Stimulated activated memory B cell treated with anti-CD40 and anti-IgM and Interleukin-4, amounts not matched to agents 10 μg/mL and 1 μg/mL and 100 μg/mL, for 72 hours (primary cell): ENCODE measurements at regions not wholly inside any gene's neighbourhood (a gene's known extent, or its start where the extent isn't known, plus 50 kb on each side); places are given as distances from the start of the nearest gene placed in this dataset.
"Not testable (repeated sequence)": the region's sequence is repeated elsewhere in the genome, so short reads cannot be mapped to it uniquely, and the experiment has no call there.

Experiments
- ATAC-seq: fragments of 150-1000 bp; cut with Tn5 transposase; 2 replicates; pipeline ENCODE4 v1.10.0; 2021
- H3K27ac Mint-ChIP-seq: one replicate; pipeline ENCODE4 v1.8.0; 2022; ENCODE audit warnings: mild to moderate bottlenecking, mixed read lengths
- H3K27me3 Mint-ChIP-seq: one replicate; pipeline ENCODE4 v1.8.0; 2022; ENCODE audit warnings: mixed read lengths
- H3K36me3 Mint-ChIP-seq: one replicate; pipeline ENCODE4 v1.8.0; 2022; ENCODE audit warnings: mixed read lengths
- H3K4me1 Mint-ChIP-seq: one replicate; pipeline ENCODE4 v1.8.0; 2022; ENCODE audit warnings: mixed read lengths
- H3K4me3 Mint-ChIP-seq: one replicate; pipeline ENCODE4 v1.8.0; 2022; ENCODE audit warnings: mild to moderate bottlenecking, moderate library complexity, mixed read lengths
- H3K9me3 Mint-ChIP-seq: one replicate; pipeline ENCODE4 v1.8.0; 2022; ENCODE audit warnings: mixed read lengths

DNA sequence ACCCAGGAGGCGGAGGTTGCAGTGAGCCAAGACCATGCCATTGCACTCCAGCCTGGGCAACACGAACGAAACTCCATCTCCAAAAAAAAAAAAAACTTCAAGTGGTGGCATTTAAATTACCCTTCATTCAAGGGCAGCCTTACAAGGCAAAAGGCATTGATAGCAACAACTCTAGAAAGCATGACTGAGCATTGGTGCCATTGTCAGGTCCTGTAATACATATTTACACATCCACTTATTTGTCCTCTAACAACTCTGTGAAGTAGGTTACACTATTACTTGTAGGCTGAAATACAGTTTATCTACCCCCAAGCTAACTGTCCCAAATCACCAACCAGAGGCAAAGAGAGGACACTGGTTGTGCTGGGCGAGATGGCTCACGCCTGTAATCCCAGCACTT, 52.7 kb upstream of the LARP1 start:
- H3K4me1 Mint-ChIP-seq, result no peaks in the 10 kb centered on the region
- no peak for ATAC-seq
- no peaks in the 10 kb centered on the region for H3K9me3 Mint-ChIP-seq
- no peaks in the 10 kb centered on the region for H3K36me3 Mint-ChIP-seq
- H3K27me3 Mint-ChIP-seq, result no peaks in the 10 kb centered on the region
- no peak overlapping the region for H3K4me3 Mint-ChIP-seq
- no peak overlapping the region for H3K27ac Mint-ChIP-seq

DNA sequence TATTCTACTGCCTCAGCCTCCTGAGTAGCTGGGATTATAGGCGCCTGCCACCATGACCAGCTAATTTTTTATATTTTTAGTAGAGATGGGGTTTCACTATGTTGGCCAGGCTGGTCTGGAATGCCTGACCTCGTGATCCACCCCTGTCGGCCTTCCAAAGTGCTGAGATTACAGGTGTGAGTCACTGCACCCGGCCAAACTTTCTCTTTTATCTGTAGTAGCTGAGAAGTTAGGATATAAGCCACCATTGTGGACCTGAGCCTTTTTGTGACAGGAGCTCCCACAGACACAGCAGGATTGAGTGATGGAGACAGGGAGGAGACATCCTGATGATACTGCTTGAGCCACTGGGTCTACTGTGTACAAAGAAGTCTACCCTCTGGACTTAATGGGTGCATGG, 53.5 kb upstream of the LARP1 start:
- H3K27me3 Mint-ChIP-seq, H3K4me3 Mint-ChIP-seq, H3K4me1 Mint-ChIP-seq, H3K9me3 Mint-ChIP-seq, H3K36me3 Mint-ChIP-seq, ATAC-seq, H3K27ac Mint-ChIP-seq: not testable (repeated sequence)

DNA sequence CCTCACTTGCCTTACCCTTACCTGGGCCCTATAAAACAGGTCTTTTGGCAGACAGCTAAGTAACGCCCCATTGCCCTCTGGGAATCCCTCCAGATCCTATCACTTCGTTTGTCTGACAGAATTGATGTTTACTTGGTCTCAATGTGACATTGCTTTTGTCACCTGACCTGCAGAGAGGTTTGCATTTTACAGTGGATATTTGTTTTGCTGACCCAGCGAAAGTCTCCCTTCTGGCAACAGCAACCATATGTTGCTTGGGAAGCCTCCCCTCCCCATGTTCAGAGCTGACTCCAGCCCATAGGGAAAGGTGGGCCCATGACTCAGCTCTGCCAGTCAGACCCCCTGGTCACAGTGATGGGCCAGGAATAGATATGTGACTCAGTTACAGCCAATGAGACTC, 54.0 kb upstream of the LARP1 start:
- Mint-ChIP-seq H3K9me3 (no peaks in the 10 kb centered on the region), H3K27ac (no peak overlapping the region), H3K27me3 (no peaks in the 10 kb centered on the region), H3K36me3 (no peaks in the 10 kb centered on the region), H3K4me3 (no peak overlapping the region), H3K4me1 (no peaks in the 10 kb centered on the region)
- no peak for ATAC-seq

DNA sequence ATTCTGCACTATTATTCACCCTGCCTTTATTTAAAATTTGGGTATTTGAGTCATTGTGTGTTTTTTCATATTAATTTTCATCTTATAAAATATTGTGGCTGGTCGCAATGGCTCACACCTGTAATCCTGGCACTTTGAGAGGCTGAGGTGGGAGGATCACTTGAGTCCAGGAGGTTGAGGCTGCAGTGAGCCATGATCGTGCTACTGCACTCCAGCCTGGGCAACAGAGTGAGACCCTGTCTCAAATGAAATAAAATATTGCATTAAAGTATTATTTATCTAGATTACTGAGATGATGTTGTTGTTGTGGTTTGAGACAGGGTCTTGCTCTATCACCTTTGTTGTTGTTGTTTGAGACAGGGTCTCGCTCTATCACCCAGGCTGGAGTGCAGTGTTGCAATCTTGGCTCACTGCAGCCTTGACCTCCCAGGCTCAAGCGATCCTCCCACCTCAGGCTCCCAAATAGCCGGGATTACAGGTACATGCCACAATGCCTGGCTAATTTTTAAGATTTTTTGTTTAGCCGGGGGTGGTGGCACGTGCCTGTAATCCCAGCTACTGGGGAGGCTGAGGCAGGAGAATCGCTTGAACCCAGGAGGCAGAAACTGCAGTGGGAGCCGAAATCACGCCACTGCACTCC, 54.8 kb upstream of the LARP1 start:
- H3K36me3 Mint-ChIP-seq, ATAC-seq, H3K27me3 Mint-ChIP-seq, H3K4me3 Mint-ChIP-seq, H3K9me3 Mint-ChIP-seq, H3K4me1 Mint-ChIP-seq, H3K27ac Mint-ChIP-seq: not testable (repeated sequence)

DNA sequence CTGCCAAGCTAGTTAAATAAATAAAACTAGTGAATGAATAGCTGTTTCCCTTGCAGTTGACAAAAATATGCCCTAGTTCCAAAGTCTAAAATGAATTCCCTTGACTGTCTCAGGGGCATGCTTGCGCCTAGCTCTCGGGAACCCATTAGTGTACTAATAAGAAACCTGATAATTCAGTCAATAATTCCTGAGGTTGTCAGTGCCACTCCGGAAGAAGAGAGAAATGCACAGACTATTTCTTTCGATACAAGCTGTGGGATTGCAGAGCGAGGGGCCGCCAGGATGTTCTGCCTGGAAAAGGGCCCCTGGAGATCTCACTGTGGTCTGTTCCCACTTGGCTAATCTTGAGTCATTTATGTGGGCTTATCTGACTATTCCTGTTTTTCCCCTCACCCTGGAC, 56.4 kb upstream of the LARP1 start:
- Mint-ChIP-seq H3K9me3 (no peaks in the 10 kb centered on the region), H3K4me1 (no peaks in the 10 kb centered on the region), H3K36me3 (no peaks in the 10 kb centered on the region), H3K27ac (no peak overlapping the region), H3K27me3 (no peaks in the 10 kb centered on the region), H3K4me3 (no peak overlapping the region)
- no peak for ATAC-seq

DNA sequence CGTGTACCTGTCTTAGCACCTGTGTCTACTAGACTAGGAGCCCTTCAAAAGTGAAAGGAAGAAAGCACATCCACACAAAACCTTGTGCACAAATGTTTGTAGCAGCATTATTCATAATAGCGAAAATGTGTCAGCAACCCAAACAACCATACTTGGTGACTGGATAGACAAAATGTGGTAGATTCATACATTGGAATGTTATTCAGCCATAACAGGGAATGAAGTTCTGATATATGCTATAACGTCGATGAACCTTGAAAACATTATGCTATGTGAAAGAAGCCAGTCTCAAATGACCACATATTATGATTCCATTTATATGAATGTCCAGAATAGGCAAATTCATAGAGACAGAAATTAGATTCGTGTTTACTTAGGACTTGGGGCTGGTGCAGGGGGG, 57.8 kb upstream of the LARP1 start:
- no peaks in the 10 kb centered on the region for H3K9me3 Mint-ChIP-seq
- H3K27ac Mint-ChIP-seq, result no peak overlapping the region
- H3K4me1 Mint-ChIP-seq, result no peaks in the 10 kb centered on the region
- no peaks in the 10 kb centered on the region for H3K27me3 Mint-ChIP-seq
- no peak overlapping the region for H3K4me3 Mint-ChIP-seq
- H3K36me3 Mint-ChIP-seq, result no peaks in the 10 kb centered on the region
- ATAC-seq, result no peak

DNA sequence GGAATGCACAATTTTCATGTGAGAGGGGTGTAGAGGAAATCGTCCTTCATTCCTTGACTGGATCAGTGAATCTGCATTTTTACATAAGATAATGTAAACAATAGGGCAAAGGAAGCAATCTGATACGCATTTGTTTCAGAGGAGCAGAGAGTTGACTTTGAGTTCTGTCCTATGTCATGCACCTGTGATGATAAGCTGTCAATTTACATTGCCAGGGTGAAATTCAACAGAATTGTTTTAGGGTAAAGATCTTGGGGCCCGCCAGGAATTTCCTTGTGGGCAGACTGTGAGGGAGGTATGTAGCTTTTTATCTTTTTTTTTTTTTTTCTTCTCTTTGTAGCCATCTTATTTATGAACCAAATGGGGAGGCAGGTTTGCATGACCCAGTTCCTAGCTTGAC, 58.3 kb upstream of the LARP1 start:
- H3K4me3 Mint-ChIP-seq, result no peak overlapping the region
- ATAC-seq, result no peak
- H3K36me3 Mint-ChIP-seq, result no peaks in the 10 kb centered on the region
- H3K27me3 Mint-ChIP-seq, result no peaks in the 10 kb centered on the region
- H3K4me1 Mint-ChIP-seq, result no peaks in the 10 kb centered on the region
- no peak overlapping the region for H3K27ac Mint-ChIP-seq
- no peaks in the 10 kb centered on the region for H3K9me3 Mint-ChIP-seq

DNA sequence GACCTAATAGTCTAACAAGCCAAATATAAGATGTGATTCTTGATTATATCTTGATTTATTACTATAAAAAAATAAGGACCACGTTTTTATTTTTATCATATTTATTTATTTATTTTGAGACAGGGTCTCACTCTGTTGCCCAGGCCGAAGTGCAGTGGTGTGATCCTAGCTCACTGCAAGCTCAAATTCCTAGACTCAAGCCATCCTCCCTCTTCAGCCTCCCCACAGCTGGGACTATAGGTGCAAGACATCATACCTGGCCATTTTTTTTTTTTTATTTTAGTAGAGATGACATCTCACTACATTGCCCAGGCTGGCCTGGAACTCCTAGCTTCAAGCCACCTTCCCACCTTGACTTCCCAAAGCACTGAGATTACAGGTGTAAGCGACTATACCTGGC, 61.0 kb upstream of the LARP1 start:
- no peaks in the 10 kb centered on the region for H3K27me3 Mint-ChIP-seq
- no peak overlapping the region for H3K27ac Mint-ChIP-seq
- no peaks in the 10 kb centered on the region for H3K9me3 Mint-ChIP-seq
- no peaks in the 10 kb centered on the region for H3K4me1 Mint-ChIP-seq
- H3K36me3 Mint-ChIP-seq, result no peaks in the 10 kb centered on the region
- H3K4me3 Mint-ChIP-seq, result no peak overlapping the region
- no peak for ATAC-seq

DNA sequence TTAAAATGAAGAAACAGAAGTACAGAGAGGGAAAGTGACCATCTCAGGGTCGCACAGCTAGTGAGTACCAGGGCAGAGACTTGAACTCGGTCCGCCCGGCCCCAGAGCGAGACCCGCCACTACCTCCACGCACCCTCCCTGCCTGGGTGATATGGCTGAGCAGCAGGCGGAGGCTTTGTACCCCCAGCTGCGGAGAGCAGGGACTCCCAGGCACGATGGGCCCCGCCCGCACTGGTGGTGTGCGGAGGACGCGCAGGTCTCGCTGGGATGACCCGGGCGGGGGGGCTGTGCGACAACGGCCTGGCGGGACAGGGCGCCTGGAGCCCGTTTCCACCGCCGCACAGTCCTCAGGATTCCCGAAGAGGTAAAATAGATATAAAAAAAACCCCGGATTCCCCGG, 64.7 kb upstream of the LARP1 start:
- Mint-ChIP-seq H3K27me3 (no peaks in the 10 kb centered on the region), H3K36me3 (no peaks in the 10 kb centered on the region), H3K4me3 (no peak overlapping the region), H3K4me1 (no peaks in the 10 kb centered on the region), H3K27ac (no peak overlapping the region), H3K9me3 (peaks cover 3% of the 10 kb centered on the region)
- ATAC-seq, result no peak

DNA sequence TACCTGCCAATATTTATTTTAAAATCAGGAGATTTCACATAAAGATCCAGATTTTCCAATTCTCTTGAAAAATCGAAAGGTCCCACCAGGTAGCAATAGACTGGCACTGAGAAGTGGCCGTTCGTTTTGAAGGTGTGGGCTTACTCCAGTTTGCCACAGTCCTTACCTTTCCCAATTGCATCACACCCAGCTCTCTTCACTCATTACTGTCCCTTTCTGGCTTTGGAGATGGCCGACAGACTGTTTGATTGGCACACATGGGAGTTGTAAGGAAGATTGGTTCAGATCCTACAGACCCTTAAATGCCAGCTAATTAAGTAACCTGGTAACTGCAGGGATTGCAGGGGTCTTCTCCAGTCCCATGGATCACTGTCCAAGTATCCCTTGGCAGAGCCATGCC, 68.7 kb upstream of the LARP1 start:
- H3K9me3 Mint-ChIP-seq, result peaks cover 3% of the 10 kb centered on the region
- H3K36me3 Mint-ChIP-seq, result no peaks in the 10 kb centered on the region
- H3K4me1 Mint-ChIP-seq, result peaks cover 19% of the 10 kb centered on the region
- ATAC-seq, result no peak
- H3K27me3 Mint-ChIP-seq, result no peaks in the 10 kb centered on the region
- no peak overlapping the region for H3K4me3 Mint-ChIP-seq
- no peak overlapping the region for H3K27ac Mint-ChIP-seq

DNA sequence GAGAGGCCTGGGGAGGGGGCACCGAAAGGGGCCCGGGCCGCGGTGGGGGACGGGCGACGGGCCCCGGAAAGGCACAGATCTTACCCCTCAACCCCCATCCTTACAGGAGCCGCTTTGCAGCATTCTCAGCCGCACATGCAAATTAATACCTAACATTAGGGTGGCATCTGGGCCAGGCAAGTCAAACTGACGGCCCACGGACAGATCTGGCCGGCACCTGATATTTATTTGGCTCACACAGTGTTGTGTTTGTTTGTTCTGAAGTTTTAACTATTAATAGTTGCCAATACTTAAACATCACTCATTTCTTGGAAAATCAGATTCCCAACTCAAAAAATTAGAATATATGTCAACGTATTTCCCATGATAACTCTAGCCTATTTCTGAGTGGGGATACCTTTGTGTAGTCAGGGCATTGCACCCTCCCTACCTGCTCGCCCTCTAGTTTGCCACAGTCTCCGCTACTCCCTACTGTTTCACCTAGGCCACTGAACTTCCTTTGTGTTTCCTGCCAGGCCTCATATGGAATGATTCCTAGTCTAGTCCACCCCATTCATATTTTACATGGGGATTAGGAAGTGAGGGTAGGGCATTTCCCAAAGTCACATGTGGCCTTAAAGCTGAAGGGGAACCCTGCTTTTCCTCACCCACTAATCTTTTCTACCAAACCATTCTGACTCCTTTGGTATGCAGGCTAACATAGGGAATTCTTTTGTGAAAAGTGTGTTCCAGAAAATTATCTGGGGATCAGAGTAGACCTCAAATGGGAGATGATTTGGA, 71.9 kb upstream of the LARP1 start:
- peak; percentile 61 for ATAC-seq
- no peaks in the 10 kb centered on the region for H3K36me3 Mint-ChIP-seq
- H3K27me3 Mint-ChIP-seq, result no peaks in the 10 kb centered on the region
- H3K4me1 Mint-ChIP-seq, result peaks cover 19% of the 10 kb centered on the region
- H3K4me3 Mint-ChIP-seq, result peak overlapping the region; percentile 87
- H3K9me3 Mint-ChIP-seq, result peaks cover 3% of the 10 kb centered on the region
- H3K27ac Mint-ChIP-seq, result peak overlapping the region; percentile 83

DNA sequence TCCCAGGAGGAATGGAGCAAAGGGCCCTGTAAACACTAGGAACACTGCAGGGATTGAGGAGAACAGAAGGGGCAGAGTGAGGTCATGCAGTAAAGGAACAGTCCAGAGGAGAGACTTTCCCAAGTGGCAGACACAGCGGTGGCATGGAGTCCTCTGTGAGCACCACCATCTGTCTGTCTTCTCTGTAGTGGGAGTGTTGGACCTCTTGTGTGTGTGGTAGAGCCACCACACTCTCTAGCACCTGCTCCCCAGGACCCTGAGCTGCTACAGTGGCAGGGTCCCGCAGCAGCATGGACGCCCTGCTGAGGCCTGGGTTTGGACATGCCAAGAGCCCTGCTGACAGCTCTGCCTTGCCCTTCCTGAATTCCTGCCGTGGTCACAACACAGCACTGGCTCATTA, 75.7 kb upstream of the LARP1 start:
- no peaks in the 10 kb centered on the region for H3K27me3 Mint-ChIP-seq
- H3K4me3 Mint-ChIP-seq, result no peak overlapping the region
- no peak for ATAC-seq
- peaks cover 19% of the 10 kb centered on the region for H3K4me1 Mint-ChIP-seq
- no peak overlapping the region for H3K27ac Mint-ChIP-seq
- H3K9me3 Mint-ChIP-seq, result no peaks in the 10 kb centered on the region
- H3K36me3 Mint-ChIP-seq, result no peaks in the 10 kb centered on the region

DNA sequence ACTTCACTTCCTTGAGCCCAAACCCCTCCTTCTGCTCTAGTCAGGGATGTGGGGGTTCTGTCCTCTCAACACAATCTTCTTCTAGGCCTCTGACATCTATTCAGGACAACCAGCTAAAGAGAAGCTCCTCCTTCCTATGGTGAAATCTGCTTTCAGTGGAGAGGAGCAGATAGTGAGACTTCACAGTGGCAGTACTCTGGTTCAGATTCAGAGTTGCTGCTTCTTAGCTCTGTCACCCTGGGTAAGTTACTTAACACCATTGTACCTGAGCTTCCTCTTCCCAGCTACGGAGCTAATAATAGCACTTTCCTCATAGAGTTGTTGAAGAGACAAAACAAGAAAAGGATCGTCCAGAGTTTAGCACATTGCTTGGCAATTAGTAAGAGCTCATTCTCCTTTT, 77.3 kb upstream of the LARP1 start:
- H3K4me3 Mint-ChIP-seq, result no peak overlapping the region
- H3K9me3 Mint-ChIP-seq, result no peaks in the 10 kb centered on the region
- no peaks in the 10 kb centered on the region for H3K27me3 Mint-ChIP-seq
- peaks cover 10% of the 10 kb centered on the region for H3K4me1 Mint-ChIP-seq
- H3K36me3 Mint-ChIP-seq, result no peaks in the 10 kb centered on the region
- ATAC-seq, result no peak
- no peak overlapping the region for H3K27ac Mint-ChIP-seq

DNA sequence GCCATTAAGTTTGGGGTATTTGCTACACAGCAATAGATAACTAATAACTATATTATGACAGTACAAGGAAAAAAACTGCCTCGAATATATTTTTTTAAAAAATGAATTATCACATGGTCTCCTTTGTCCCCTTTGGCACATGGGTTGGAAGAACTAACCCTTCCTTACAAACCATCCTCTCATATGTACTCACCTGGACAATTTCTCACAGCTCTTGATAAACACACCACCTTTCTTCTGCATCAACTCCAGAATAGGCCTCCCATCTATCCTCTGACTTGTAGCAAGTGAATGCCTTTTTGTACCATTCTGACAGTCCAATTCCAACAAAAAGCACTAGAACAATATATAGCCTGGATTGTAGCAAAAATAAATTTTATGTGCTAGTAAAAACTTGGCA, 78.7 kb upstream of the LARP1 start:
- Mint-ChIP-seq H3K36me3 (no peaks in the 10 kb centered on the region), H3K9me3 (no peaks in the 10 kb centered on the region), H3K27ac (no peak overlapping the region), H3K27me3 (no peaks in the 10 kb centered on the region), H3K4me3 (no peak overlapping the region), H3K4me1 (no peaks in the 10 kb centered on the region)
- ATAC-seq, result no peak

DNA sequence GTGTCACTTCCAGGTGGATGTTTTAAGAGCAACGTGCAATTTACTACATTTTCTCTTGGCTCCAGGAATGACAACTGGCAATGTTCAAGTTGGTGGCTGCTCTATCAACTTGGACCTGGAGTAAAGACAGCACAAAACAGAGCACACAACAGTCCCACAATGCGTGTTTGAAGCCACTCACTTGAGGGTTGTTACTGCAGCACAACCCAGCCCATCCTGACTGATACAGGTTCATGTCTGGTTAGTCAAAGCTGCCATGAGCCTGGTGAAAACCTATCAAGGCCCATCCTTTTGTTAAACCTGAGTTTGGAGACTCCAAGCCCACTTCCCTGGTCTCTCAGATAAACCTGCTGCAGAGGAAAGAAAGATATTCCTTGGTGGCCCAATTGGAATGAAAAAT, 81.1 kb upstream of the LARP1 start:
- Mint-ChIP-seq H3K36me3 (no peaks in the 10 kb centered on the region), H3K27me3 (no peaks in the 10 kb centered on the region), H3K27ac (no peak overlapping the region), H3K9me3 (peaks cover under 1% of the 10 kb centered on the region), H3K4me3 (no peak overlapping the region), H3K4me1 (no peaks in the 10 kb centered on the region)
- ATAC-seq, result no peak

DNA sequence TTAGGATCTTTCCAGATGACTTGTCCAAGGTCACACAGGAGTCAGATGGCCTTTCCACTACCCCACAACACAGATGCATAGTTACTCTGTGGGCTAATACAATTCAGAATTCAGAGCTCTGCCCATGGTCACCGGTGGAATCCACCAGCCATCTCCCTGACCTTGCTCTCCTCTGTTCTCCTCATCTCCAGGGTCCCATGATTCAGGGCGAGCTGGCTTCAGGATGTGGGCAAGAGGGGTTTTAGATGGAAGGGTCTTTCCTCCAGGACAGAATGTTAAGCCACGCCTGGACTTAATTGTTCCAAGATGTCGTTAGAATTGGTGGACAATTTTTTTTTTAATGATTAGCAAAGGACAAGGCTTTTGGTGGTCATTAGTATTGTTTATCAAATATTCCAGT, 81.7 kb upstream of the LARP1 start:
- H3K27ac Mint-ChIP-seq, result no peak overlapping the region
- H3K4me1 Mint-ChIP-seq, result no peaks in the 10 kb centered on the region

More for the DNA sequence above, 81.7 kb upstream of the LARP1 start:
- no peaks in the 10 kb centered on the region for H3K36me3 Mint-ChIP-seq
- no peak for ATAC-seq
- H3K4me3 Mint-ChIP-seq, result no peak overlapping the region
- peaks cover 5% of the 10 kb centered on the region for H3K9me3 Mint-ChIP-seq
- H3K27me3 Mint-ChIP-seq, result no peaks in the 10 kb centered on the region
